ENCODE measurements at regions not wholly inside any gene's neighbourhood (a gene's known extent, or its start where the extent isn't known, plus 50 kb on each side); places are given as distances from the start of the nearest gene placed in this dataset.
"Not testable (repeated sequence)": the region's sequence is repeated elsewhere in the genome, so short reads cannot be mapped to it uniquely, and the experiment has no call there.

- Histone ChIP-seq H3K36me3 (no peaks in the 10 kb centered on the region), H3K27ac (peak overlapping the region in 1 of 4 donors; percentile 5), H3K27me3 (peaks cover 0 to 3% (median 0%) of the 10 kb centered on the region in 4 donors), H3K4me3 (peak overlapping the region in 1 of 4 donors; percentile 46), H3K4me1 (no peaks in the 10 kb centered on the region), H3K9me3 (peaks cover 0 to 56% (median 12%) of the 10 kb centered on the region in 3 donors)
- intact Hi-C loops (cut with DNase I): no loop called here
- TF ChIP-seq CTCF (IDR thresholded peaks at IDR 0.05) (no peak), POLR2A (IDR thresholded peaks at IDR 0.05) (no peak)
- WGBS, 2 donors: 73 to 77% methylated on average over 58 to 71 of the region's 75 CpGs
- no peak for DNase-seq
Observed at GRCh38 chr22:12601870-12602779, 2925.9 kb upstream of the OR11H1 start.

DNA sequence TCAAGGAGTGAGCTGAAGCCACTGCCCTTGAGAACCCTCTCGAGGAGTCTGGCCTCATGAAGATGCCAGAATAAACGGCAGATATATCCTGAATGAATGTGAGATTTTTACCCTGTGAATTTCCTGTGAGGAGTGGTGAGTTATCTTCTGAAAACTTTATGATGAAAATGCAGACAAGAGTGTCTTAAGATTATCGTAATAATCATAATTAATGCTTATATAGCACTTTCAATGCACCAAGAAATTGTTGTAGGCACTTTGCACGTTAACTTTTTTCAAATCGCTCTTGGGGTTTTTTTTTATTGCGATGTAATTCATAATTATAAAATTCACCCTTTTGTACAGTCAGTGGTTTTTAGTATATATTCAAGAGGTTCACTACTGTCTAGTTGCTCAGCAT is 2924.6 kb upstream of the OR11H1 start:
- DNase-seq; H3K36me3 ChIP-seq; H3K27ac ChIP-seq; H3K4me1 ChIP-seq; H3K27me3 ChIP-seq; intact Hi-C loops (cut with DNase I); H3K4me3 ChIP-seq: not testable (repeated sequence)
- H3K9me3 ChIP-seq: peaks cover 0 to 52% (median 7%) of the 10 kb centered on the region in 3 donors
- WGBS, 2 donors: 60 to 66% methylated on average over 6 of the region's 6 CpGs

GRCh38 chr22:12603833-12604232 is 2924.2 kb upstream of the OR11H1 start:
- intact Hi-C loops (cut with DNase I); H3K4me1 ChIP-seq; H3K4me3 ChIP-seq; H3K36me3 ChIP-seq; H3K27me3 ChIP-seq; DNase-seq; H3K27ac ChIP-seq: not testable (repeated sequence)
- peaks cover 0 to 50% (median 5%) of the 10 kb centered on the region in 3 donors for H3K9me3 ChIP-seq

DNA sequence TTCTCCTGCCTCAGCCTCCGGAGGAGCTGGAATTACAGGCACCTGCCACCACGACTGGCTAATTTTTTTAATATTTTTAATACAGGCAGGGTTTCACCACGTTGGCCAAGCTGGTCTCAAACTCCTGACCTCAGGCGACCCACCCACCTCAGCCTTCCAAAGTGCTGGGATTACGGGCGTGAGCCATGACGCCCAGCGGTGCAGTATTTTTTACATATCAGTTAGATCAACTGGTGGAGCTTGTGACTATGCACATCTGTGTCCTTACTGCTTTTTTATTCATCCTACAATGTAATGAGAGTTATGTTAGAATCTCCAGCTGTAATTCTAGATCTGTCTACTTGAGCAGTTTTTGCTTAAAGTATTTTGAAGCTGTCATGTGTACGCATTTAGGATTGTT is 2919.5 kb upstream of the OR11H1 start:
- H3K27ac ChIP-seq; DNase-seq; intact Hi-C loops (cut with DNase I); H3K36me3 ChIP-seq; H3K4me1 ChIP-seq; H3K4me3 ChIP-seq; H3K27me3 ChIP-seq: not testable (repeated sequence)
- peaks cover 0 to 45% (median 0%) of the 10 kb centered on the region in 3 donors for H3K9me3 ChIP-seq
- 69 to 81% methylated on average over 9 of the region's 9 CpGs for WGBS, 2 donors

DNA sequence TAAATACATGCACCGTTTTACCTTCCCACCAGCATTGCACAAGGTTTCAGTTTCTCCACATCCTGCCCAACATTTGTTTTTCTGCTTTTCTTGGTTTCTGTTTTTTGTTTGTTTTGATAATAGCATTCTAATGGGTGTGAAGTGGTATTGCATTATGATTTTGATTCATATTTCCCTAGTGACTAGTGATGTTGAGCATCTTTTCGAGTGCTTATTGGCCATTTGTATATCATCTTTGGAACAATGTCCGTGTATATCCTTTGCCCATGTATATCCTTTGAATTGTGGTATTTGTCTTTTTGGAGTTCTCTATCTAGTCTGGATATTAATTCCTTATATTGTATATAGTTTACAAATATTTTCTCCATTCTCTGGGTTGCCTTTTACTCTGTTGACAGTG is 2914.8 kb upstream of the OR11H1 start:
- Histone ChIP-seq H3K27me3 (no peaks in the 10 kb centered on the region), H3K36me3 (no peaks in the 10 kb centered on the region), H3K9me3 (peaks cover 0 to 37% (median 6%) of the 10 kb centered on the region in 3 donors), H3K4me3 (no peak overlapping the region), H3K27ac (no peak overlapping the region), H3K4me1 (no peaks in the 10 kb centered on the region)
- no peak for DNase-seq
- intact Hi-C loops (cut with DNase I): no loop called here
- WGBS, 2 donors: 55 to 65% methylated on average over 3 of the region's 3 CpGs
- TF ChIP-seq POLR2A (IDR thresholded peaks at IDR 0.05) (no peak), CTCF (IDR thresholded peaks at IDR 0.05) (no peak)

DNA sequence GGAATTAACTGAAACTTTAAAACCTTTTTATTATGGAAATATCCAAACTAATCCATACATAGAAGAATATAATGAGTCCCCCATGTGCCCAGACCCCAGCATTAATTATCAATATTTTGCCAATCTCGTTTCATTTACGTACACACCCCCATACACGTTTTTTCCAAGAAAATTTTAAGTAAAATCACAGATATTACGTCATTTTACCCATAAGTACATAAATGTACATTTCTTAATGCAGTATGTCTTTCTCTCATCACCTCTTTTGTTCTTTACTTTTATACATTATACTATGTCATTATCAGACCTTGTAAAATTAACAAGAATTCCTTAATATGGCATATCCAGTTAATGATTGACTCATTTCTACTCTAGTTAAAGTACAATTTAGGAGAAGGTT is 2914.1 kb upstream of the OR11H1 start:
- H3K27ac ChIP-seq; H3K36me3 ChIP-seq; H3K27me3 ChIP-seq; H3K4me3 ChIP-seq; intact Hi-C loops (cut with DNase I); DNase-seq; H3K4me1 ChIP-seq: not testable (repeated sequence)
- peaks cover 0 to 33% (median 6%) of the 10 kb centered on the region in 3 donors for H3K9me3 ChIP-seq
- WGBS, 2 donors: 30 to 32% methylated on average over 4 of the region's 4 CpGs

DNA sequence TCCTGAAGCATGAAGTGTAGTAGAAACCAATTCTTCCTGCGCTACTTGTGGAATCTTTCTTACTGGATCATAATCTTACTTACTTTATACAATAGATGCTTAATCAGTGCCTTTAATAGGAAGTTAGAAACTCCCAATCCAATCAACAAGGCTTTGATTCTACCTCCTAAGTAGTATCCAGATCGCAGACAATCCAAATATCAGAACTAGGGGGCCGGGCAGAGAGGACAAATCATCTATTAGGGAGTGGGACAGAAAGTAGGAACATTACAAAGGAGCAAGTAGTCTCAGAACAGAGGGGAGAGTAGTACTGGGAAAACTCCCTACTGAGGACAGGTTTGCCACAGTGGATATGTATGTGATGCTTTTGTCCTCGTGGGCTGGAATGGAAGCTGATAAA is 2901.1 kb upstream of the OR11H1 start:
- H3K27ac ChIP-seq; H3K36me3 ChIP-seq; H3K27me3 ChIP-seq; intact Hi-C loops (cut with DNase I); H3K4me1 ChIP-seq; DNase-seq; H3K4me3 ChIP-seq: not testable (repeated sequence)
- peaks cover 0 to 43% (median 11%) of the 10 kb centered on the region in 3 donors for H3K9me3 ChIP-seq
- 45 to 56% methylated on average over 4 of the region's 4 CpGs for WGBS, 2 donors

- H3K27me3 ChIP-seq; H3K4me3 ChIP-seq; H3K4me1 ChIP-seq; intact Hi-C loops (cut with DNase I); H3K27ac ChIP-seq; H3K36me3 ChIP-seq; DNase-seq: not testable (repeated sequence)
- WGBS, 2 donors: 31 to 40% methylated on average over 2 of the region's 2 CpGs
- H3K9me3 ChIP-seq: peaks cover 0 to 38% (median 12%) of the 10 kb centered on the region in 3 donors
Observed at GRCh38 chr22:12629815-12630214, 2898.2 kb upstream of the OR11H1 start.

DNA sequence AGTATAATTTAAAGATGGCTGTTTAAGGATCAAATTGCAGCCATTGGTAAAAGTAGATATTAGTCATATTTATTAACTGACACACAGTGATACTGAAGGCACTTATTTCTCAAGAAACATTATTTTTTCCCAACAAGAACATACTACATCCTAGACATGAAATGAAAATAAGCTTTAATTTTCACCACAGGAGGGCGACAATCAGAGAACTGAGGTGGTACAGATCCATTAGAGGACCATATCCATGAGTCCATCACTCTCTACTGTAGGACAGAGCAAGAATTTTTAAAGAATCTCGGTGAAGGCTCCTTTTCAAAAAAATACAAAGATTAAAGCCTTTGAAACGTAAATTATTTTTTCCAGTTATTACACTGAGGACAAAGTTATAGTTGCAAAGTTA is 2897.0 kb upstream of the OR11H1 start:
- H3K36me3 ChIP-seq; DNase-seq; intact Hi-C loops (cut with DNase I); H3K27ac ChIP-seq; H3K27me3 ChIP-seq; H3K4me1 ChIP-seq; H3K4me3 ChIP-seq: not testable (repeated sequence)
- WGBS, 2 donors: 17 to 26% methylated on average over 3 of the region's 3 CpGs
- H3K9me3 ChIP-seq: peaks cover 0 to 49% (median 14%) of the 10 kb centered on the region in 3 donors

GRCh38 chr22:12637566-12638166 is 2890.3 kb upstream of the OR11H1 start:
- H3K4me3 ChIP-seq; H3K27ac ChIP-seq; H3K27me3 ChIP-seq; H3K36me3 ChIP-seq; DNase-seq; H3K4me1 ChIP-seq; intact Hi-C loops (cut with DNase I): not testable (repeated sequence)
- H3K9me3 ChIP-seq: peaks cover 0 to 36% (median 15%) of the 10 kb centered on the region in 3 donors

DNA sequence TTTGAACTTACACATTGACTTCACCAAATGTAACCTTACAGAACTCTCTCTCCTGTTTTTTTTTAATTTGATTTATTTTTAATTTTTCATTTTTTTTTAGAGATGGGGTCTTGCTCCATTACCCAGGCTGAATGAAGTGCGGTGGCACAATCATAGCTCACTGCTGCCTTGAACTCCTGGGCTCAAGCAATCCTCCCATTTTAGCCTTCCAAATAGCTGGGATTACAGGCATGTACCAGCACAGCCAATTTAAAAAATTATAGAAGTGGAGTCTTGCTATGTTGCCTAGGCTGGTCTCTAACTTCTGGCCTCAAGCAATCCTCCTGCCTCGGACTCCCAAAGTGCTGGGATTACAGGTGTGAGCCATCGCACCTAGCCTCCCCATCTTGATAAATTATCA is 2889.7 kb upstream of the OR11H1 start:
- H3K27me3 ChIP-seq; DNase-seq; H3K27ac ChIP-seq; intact Hi-C loops (cut with DNase I); H3K4me3 ChIP-seq; H3K36me3 ChIP-seq; H3K4me1 ChIP-seq: not testable (repeated sequence)
- H3K9me3 ChIP-seq: peaks cover 0 to 34% (median 15%) of the 10 kb centered on the region in 3 donors
- 76 to 83% methylated on average over 3 of the region's 3 CpGs for WGBS, 2 donors
